ENCODE measurements at regions not wholly inside any gene's neighbourhood (a gene's known extent, or its start where the extent isn't known, plus 50 kb on each side); places are given as distances from the start of the nearest gene placed in this dataset.

DNA sequence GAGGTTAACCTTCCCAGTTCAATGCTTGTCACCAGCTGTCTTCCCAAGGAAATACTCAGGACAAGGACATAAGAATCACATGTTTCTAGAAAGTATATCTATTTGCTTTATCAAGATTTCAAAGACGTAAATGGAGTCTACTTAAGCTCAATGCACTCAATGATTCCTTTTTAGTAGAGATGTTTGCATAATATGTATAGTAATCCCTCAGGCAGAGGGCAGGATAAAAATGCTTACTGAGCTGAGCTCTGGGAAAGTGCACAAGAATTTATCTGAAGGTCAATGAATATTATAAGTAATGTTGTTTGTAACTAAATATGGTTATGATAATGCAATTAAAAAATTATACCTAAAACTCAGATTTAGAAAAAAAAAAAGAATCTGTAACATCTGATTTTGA lies 1309.4 kb upstream of the SLC10A2 start:
- peaks cover 0 to 3% of the 10 kb centered on the region in 2 donors for H3K9me3 Mint-ChIP-seq
- H3K27me3 Mint-ChIP-seq, result no peaks in the 10 kb centered on the region
- H3K4me3 Mint-ChIP-seq, result no peak overlapping the region
- no peak overlapping the region for H3K27ac Mint-ChIP-seq
- ATAC-seq (replicated peaks) (no peak), DNase-seq (no peak)
- H3K4me1 Mint-ChIP-seq, result no peaks in the 10 kb centered on the region
- no peaks in the 10 kb centered on the region for H3K36me3 Mint-ChIP-seq

DNA sequence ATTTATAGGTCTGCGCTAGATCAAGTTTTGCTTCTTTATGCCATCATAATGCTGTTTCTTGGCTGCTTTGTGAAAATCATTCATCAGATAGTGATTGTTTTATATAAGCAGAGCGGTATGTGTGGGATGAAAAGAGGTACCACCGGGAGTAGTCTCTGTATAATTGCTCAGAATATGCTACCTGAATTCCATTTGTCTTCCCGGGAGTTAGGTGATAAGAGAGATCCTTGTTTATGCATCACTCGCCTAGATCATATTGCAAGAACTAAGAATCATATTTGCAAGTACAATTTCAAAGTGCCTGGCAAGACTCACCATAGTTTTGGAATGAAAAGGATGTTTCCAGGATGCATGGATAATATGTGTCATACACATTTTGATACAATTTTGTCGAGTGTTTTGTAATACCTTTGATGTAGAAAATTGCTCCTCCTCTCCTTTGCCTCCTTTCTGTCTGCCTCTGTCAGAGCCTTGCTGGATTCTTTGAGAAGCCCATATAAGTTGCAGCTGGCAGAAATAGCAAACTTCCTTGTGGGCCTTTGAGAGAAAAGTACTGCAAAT lies 1306.0 kb upstream of the SLC10A2 start:
- Mint-ChIP-seq H3K36me3 (no peaks in the 10 kb centered on the region), H3K4me1 (no peaks in the 10 kb centered on the region), H3K27ac (no peak overlapping the region), H3K27me3 (no peaks in the 10 kb centered on the region), H3K9me3 (peaks cover 0 to 1% of the 10 kb centered on the region in 2 donors), H3K4me3 (no peak overlapping the region)
- ATAC-seq (replicated peaks), result no peak
- no peak for DNase-seq

DNA sequence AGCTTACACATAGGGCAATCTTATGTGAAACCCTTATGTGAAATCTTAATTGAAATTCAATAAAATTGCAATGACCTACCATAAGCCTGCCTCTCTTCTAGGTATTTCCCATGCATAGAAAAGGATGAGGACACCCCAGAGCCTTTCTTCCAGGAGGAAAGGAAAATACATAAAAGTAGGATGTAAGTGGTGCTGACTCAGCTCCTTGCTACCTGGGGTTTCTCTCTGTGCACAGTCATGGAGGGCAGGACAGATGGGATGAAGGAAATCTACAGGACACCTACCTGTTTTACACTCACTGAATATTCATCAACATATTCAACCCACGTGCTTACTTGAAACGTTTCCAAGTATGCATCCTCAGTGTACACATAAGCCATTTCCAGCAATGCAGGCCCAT lies 1299.2 kb upstream of the SLC10A2 start:
- Mint-ChIP-seq H3K36me3 (no peaks in the 10 kb centered on the region), H3K4me1 (no peaks in the 10 kb centered on the region), H3K9me3 (no peaks in the 10 kb centered on the region), H3K27me3 (no peaks in the 10 kb centered on the region), H3K27ac (no peak overlapping the region), H3K4me3 (no peak overlapping the region)
- no peak for DNase-seq
- ATAC-seq (replicated peaks), result no peak

DNA sequence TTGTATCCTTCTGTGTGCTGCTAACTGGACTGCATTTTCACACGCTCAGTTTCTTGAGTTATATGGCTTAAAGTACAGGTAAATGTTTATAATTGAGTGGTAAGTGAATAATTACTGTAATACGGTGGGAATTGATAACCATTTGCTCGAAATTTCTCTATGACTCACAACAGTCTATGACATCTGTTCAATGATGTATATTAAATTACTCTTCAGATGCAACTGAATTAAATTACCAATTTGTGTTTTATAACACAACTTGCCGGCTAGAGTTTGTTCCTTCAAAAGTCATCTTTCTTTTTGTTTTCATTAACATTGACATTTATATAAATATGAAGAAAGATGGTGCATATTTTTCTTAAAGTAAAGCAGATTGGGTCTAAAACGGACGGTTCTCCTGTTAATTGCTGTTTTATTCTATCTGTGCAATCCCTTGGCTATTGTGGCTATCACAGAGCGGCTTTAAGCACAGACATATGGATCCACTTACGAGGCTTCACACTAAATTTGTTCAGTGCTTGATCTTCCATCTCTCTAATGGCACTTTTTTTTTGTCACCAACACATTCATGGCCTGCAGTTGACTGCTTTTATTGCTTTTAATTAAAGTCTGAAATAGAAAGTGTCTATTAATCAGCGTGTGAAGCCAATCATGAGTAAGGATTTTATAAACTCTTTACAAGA lies 1291.6 kb upstream of the SLC10A2 start:
- ATAC-seq (replicated peaks), result no peak
- Mint-ChIP-seq H3K4me1 (no peaks in the 10 kb centered on the region), H3K4me3 (no peak overlapping the region), H3K9me3 (peaks cover 0 to 2% of the 10 kb centered on the region in 2 donors), H3K27me3 (no peaks in the 10 kb centered on the region), H3K27ac (no peak overlapping the region), H3K36me3 (no peaks in the 10 kb centered on the region)
- no peak for DNase-seq

DNA sequence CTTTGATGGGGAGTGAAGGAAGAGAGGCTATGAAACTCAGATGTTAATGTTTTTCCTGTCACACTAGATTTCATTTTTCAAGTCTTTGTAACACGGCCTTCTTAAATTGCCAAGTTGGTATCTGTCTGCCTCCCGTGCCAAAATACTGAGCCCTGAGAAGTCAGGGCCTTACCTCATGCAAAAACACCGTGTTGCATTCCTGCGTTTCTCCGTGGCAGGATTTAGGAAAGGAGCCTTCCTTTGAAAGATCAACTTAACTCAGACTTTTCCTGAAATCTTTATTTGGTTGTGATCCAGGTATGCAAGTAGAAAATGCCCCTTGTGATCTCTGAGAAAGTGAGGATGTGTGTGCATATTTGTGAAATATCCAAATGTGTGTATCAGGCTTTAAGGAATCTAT lies 1291.0 kb upstream of the SLC10A2 start:
- Mint-ChIP-seq H3K4me3 (no peak overlapping the region), H3K27ac (no peak overlapping the region), H3K4me1 (no peaks in the 10 kb centered on the region), H3K27me3 (no peaks in the 10 kb centered on the region), H3K36me3 (no peaks in the 10 kb centered on the region), H3K9me3 (peaks cover 0 to 3% of the 10 kb centered on the region in 2 donors)
- no peak for ATAC-seq (replicated peaks)
- DNase-seq, result no peak

DNA sequence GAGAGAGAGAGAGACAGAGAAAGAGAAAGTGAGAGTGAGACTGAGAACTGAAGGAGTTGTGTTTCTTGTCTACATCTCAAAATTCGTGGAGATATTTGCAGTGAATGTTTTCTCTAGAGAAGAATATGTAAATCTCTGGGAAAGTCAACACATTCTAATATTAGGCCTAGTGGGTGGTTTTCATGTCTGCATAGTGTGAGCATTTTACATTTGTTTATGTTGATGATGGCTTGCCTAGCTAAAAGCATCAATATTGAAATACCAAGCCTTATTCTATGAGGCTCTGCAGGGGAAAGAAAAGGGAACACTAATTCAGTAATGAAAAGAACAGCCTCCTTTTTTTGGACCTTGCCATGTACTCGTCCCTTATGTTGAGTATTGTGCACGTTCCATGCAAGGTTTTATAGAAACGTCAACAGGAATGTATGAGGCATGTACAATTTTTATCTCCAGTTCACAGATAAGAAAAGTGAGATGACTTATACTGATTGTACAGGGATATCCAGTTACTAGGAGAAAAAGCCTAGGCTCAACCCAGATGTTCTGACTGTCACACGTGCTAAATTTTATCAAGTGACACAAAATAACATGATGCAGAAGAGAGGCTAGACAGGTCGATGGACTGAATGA lies 1288.9 kb upstream of the SLC10A2 start:
- no peaks in the 10 kb centered on the region for H3K36me3 Mint-ChIP-seq
- H3K4me3 Mint-ChIP-seq, result no peak overlapping the region
- no peaks in the 10 kb centered on the region for H3K4me1 Mint-ChIP-seq
- no peak overlapping the region for H3K27ac Mint-ChIP-seq
- no peaks in the 10 kb centered on the region for H3K27me3 Mint-ChIP-seq
- H3K9me3 Mint-ChIP-seq, result peaks cover 0 to 3% of the 10 kb centered on the region in 2 donors
- DNase-seq (no peak), ATAC-seq (replicated peaks) (no peak)

DNA sequence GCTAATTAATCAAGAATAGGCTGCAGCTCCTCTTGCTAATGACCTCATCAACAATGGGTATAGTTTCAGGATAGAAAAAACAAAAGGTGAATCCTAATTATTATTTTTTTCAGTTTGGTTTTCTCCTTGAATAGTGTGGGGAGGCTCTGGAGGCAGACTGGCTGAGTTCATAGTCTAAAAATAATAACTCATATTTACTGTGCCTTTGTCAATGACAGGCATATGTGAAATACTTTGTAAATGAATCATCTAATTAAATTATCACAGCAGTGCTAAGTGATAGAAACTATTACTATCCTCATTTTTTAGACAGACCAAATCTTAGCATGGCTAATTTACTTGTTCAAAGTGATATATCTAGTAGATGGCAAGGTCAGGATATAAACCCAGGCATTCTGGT lies 1261.0 kb upstream of the SLC10A2 start:
- H3K36me3 Mint-ChIP-seq, result no peaks in the 10 kb centered on the region
- peaks cover 2 to 5% of the 10 kb centered on the region in 2 donors for H3K9me3 Mint-ChIP-seq
- H3K4me1 Mint-ChIP-seq, result no peaks in the 10 kb centered on the region
- H3K27me3 Mint-ChIP-seq, result no peaks in the 10 kb centered on the region
- H3K27ac Mint-ChIP-seq, result no peak overlapping the region
- ATAC-seq (replicated peaks) (no peak), DNase-seq (no peak)
- H3K4me3 Mint-ChIP-seq, result no peak overlapping the region

DNA sequence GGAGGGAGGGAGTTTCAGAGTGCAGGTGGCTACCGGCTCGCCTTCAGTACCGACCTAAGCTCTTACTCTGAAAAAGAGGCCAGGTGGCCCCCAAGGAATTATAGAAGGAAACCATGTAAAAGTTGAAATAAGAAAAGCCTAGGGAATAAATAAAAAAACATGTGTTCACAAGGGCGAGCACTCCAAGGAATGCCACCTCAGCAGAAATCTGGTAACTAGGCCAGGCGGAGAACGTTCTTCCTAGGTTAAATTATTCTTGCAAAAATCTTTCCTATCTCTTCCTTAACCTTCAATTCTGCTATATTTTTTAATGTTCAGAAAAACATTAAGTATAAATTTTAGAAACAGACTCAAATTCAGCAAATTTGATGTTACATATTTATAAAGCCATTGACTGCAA lies 1260.3 kb upstream of the SLC10A2 start:
- Mint-ChIP-seq H3K36me3 (no peaks in the 10 kb centered on the region), H3K4me3 (no peak overlapping the region), H3K4me1 (no peaks in the 10 kb centered on the region), H3K27ac (no peak overlapping the region), H3K27me3 (no peaks in the 10 kb centered on the region), H3K9me3 (peaks cover 2 to 3% of the 10 kb centered on the region in 2 donors)
- DNase-seq, result no peak
- no peak for ATAC-seq (replicated peaks)

DNA sequence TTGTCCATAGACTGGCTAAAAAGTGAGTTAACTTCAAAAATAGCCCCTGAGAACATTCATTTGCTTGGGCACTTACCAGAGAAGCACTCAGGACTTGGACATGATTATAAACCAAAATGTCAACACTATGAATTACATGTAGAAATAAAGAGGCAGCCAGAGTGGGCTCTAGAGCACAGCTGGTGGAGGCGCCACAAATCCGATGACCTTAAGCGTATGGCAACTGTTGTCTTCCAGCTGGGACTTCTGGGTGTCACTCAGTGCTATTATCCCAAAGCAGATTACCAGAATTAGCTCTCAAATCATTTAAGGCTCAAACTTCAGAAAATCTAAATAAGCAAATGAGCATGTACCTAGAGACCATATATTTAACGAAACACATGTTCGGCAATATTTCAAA lies 1255.5 kb upstream of the SLC10A2 start:
- Mint-ChIP-seq H3K4me3 (no peak overlapping the region), H3K4me1 (no peaks in the 10 kb centered on the region), H3K9me3 (peaks cover 0 to 2% of the 10 kb centered on the region in 2 donors), H3K27ac (no peak overlapping the region), H3K36me3 (no peaks in the 10 kb centered on the region), H3K27me3 (no peaks in the 10 kb centered on the region)
- ATAC-seq (replicated peaks), result no peak
- DNase-seq, result no peak

DNA sequence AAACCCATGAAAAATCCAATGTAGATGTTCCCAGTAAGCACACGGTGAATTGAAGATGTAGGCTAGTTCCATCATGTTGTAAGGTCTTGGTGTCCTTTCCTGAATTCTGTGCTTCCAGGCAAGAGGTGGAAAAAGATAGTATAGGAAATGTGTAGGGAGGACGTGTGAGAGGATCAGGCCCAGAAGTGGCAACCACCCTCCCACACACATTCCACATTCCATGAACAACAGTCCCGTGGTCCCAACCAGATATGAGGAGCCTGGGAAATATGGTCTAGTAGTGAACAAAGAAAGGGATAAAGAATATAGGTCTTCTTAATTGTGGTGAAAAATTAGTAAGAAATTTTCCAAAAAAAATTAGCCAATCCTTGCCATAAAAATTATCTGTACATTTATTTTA lies 1254.2 kb upstream of the SLC10A2 start:
- no peak overlapping the region for H3K4me3 Mint-ChIP-seq
- no peaks in the 10 kb centered on the region for H3K36me3 Mint-ChIP-seq
- no peak overlapping the region for H3K27ac Mint-ChIP-seq
- DNase-seq (no peak), ATAC-seq (replicated peaks) (no peak)
- no peaks in the 10 kb centered on the region for H3K4me1 Mint-ChIP-seq
- H3K27me3 Mint-ChIP-seq, result no peaks in the 10 kb centered on the region
- H3K9me3 Mint-ChIP-seq, result peaks cover 0 to 2% of the 10 kb centered on the region in 2 donors

DNA sequence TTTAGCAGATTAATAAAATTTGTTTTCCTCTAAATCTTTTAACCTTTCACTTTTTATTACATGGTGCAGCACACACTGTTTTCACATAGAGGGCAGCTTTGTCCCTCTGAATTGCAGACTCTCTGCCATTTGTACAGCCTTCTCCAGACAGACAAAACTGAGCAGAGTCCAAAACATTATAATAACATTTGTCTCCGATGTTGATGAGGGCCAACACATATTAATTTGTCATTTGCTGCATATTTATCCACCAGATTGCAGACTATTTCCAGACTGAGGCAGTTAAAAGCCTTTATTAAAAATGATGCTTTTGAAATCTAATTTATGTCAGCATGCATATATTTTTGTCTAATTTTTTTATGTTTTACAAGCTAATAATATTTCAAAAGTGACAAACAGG lies 1251.9 kb upstream of the SLC10A2 start:
- DNase-seq (no peak), ATAC-seq (replicated peaks) (no peak)
- Mint-ChIP-seq H3K27ac (no peak overlapping the region), H3K36me3 (no peaks in the 10 kb centered on the region), H3K4me3 (no peak overlapping the region), H3K4me1 (no peaks in the 10 kb centered on the region), H3K9me3 (peaks cover 0 to 2% of the 10 kb centered on the region in 2 donors), H3K27me3 (no peaks in the 10 kb centered on the region)

DNA sequence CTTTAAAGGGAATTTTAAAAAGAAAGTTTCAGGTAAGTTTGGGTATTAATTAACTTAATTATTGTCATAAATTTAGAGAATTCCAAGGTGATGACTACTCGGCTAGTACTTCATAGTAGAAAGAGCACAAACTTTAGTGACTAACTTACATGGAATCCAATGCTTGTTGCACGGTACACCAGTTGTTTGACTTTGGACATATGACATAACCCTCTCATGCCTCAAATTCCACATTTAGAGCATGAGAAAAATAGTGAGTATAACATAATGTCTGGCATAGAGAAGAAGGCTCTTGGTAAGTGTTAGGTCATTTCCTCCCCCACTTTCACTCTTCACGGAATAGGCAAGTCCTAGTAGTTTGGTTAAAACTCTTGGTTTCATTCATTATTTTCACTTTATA lies 1249.4 kb upstream of the SLC10A2 start:
- ATAC-seq (replicated peaks) (no peak), DNase-seq (no peak)
- peaks cover 0 to 2% of the 10 kb centered on the region in 2 donors for H3K9me3 Mint-ChIP-seq
- H3K4me3 Mint-ChIP-seq, result no peak overlapping the region
- no peaks in the 10 kb centered on the region for H3K4me1 Mint-ChIP-seq
- H3K27me3 Mint-ChIP-seq, result no peaks in the 10 kb centered on the region
- no peaks in the 10 kb centered on the region for H3K36me3 Mint-ChIP-seq
- H3K27ac Mint-ChIP-seq, result no peak overlapping the region

DNA sequence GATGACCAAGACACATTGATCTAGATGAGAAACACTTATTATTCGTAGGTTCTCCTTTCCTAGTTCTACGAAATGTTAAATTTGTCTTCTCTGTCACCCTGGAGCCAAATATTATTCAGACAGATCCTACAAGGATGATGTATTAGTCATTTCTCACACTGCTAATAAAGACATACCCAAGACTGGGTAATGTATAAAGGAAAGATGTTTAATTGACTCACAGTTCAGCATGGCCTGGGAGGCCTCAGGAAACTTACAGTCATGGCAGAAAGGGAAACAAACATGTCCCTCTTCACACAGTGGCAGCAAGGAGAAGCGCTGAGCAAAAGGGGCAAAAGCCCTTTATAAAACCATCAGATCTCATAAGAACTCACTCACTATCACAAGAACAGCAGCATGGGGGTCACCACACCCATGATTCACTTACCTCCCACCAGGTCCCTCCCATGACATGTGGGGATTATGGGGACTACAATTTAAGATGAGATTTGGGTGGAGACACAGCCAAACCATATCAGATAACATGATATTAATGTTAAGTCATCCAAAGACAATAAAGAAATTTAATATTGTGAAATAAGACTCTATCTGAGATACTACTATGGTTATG lies 1248.8 kb upstream of the SLC10A2 start:
- H3K4me3 Mint-ChIP-seq, result no peak overlapping the region
- no peaks in the 10 kb centered on the region for H3K4me1 Mint-ChIP-seq
- peaks cover 0 to 2% of the 10 kb centered on the region in 2 donors for H3K9me3 Mint-ChIP-seq
- no peak for DNase-seq
- H3K27ac Mint-ChIP-seq, result no peak overlapping the region
- H3K36me3 Mint-ChIP-seq, result no peaks in the 10 kb centered on the region
- no peaks in the 10 kb centered on the region for H3K27me3 Mint-ChIP-seq
- ATAC-seq (replicated peaks), result no peak

DNA sequence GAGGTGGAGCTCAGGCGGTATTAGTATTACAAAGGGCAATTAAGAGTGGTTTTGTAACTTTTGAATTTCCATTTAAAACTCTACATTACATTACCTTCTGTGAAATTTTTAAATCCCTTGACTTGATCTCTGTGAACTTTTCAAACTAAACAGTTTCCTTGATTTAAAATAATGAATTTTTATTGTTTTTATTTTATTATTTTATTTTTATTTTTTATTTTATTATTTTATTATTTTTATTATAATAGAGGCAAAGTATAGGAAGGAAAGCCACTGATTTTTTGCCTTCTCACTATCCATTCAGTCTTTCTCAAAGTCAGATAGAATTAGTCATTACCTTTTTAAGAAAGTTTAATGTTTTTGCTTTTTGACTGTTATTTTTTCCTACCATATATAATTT lies 1248.1 kb upstream of the SLC10A2 start:
- DNase-seq (no peak), ATAC-seq (replicated peaks) (no peak)
- H3K27me3 Mint-ChIP-seq, result no peaks in the 10 kb centered on the region
- no peaks in the 10 kb centered on the region for H3K9me3 Mint-ChIP-seq
- no peak overlapping the region for H3K4me3 Mint-ChIP-seq
- H3K36me3 Mint-ChIP-seq, result no peaks in the 10 kb centered on the region
- H3K4me1 Mint-ChIP-seq, result no peaks in the 10 kb centered on the region
- no peak overlapping the region for H3K27ac Mint-ChIP-seq

DNA sequence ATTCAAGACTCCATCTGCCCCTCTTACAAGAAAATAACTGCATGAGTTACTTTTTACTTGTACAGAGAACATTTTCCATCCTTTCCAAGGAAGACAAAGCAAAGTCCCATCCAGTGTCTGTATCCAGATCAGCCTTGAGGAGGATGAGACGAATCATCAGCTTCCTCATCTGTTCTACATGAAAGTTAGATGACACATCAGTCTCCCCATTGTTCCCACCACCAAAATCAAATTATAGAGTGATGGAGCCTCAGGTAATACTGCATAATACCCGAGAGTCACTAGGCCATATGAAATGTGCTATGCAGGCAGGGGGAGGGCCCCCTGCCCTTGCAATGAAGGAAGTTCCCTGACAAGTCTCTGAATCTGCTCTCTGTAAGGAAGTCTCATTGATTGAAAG lies 1244.6 kb upstream of the SLC10A2 start:
- no peak for ATAC-seq (replicated peaks)

More for the DNA sequence above, 1244.6 kb upstream of the SLC10A2 start:
- no peaks in the 10 kb centered on the region for H3K36me3 Mint-ChIP-seq
- no peaks in the 10 kb centered on the region for H3K4me1 Mint-ChIP-seq
- no peak for DNase-seq
- no peak overlapping the region for H3K4me3 Mint-ChIP-seq
- H3K9me3 Mint-ChIP-seq, result peaks cover under 1 to 2% of the 10 kb centered on the region in 2 donors
- no peak overlapping the region for H3K27ac Mint-ChIP-seq
- no peaks in the 10 kb centered on the region for H3K27me3 Mint-ChIP-seq
